Mesodermal cell (in vitro differentiated cells): ENCODE measurements at regions not wholly inside any gene's neighbourhood (a gene's known extent, or its start where the extent isn't known, plus 50 kb on each side); places are given as distances from the start of the nearest gene placed in this dataset.

Experiments
- H3K27ac ChIP-seq: 2 replicates; pipeline ENCODE4 v1.7.0; 2013; ENCODE audit warnings: mild to moderate bottlenecking, low read depth, low read length, moderate library complexity; ENCODE audit not compliant: severe bottlenecking
- H3K36me3 ChIP-seq: 2 replicates; pipeline ENCODE4 v1.7.1; 2013; ENCODE audit warnings: mild to moderate bottlenecking, low read length, moderate library complexity; ENCODE audit not compliant: control insufficient read depth, insufficient read depth
- H3K4me1 ChIP-seq: one replicate; pipeline ENCODE4 v1.7.1; 2013; ENCODE audit warnings: mild to moderate bottlenecking, low read length; ENCODE audit not compliant: insufficient read depth, control insufficient read depth, poor library complexity, severe bottlenecking
- H3K4me3 ChIP-seq: 2 replicates; pipeline ENCODE4 v1.7.0; 2013; ENCODE audit warnings: low read length, control low read depth, mild to moderate bottlenecking; ENCODE audit not compliant: insufficient read depth, poor library complexity, severe bottlenecking; ENCODE audit errors: extremely low read depth
- H3K9me3 ChIP-seq: 2 replicates; pipeline ENCODE4 v1.7.1; 2013; ENCODE audit warnings: mild to moderate bottlenecking, low read length, moderate library complexity; ENCODE audit not compliant: control insufficient read depth
- WGBS, 2 experiments: methylation state at CpG; one replicate each; pipeline ENCODE4 v1.1.5; 2013; ENCODE audit warnings: missing lambda C conversion rate in 2 of 2; ENCODE audit not compliant: insufficient coverage in 2 of 2; 5-methylcytosine and 5-hydroxymethylcytosine counted together

GRCh38 chr9:134251296-134252069 lies 74.8 kb upstream of the RXRA start:
- Histone ChIP-seq H3K27ac (no peak overlapping the region), H3K36me3 (no peaks in the 10 kb centered on the region), H3K4me3 (no peak overlapping the region), H3K4me1 (no peaks in the 10 kb centered on the region), H3K9me3 (peaks cover 12% of the 10 kb centered on the region)
- 89 to 94% methylated on average over 23 to 26 of the region's 33 CpGs for WGBS, 2 experiments

GRCh38 chr9:134252084-134252830 lies 74.0 kb upstream of the RXRA start:
- no peak overlapping the region for H3K4me3 ChIP-seq
- no peaks in the 10 kb centered on the region for H3K4me1 ChIP-seq
- WGBS, 2 experiments, result 91 to 94% methylated on average over 22 to 23 of the region's 23 CpGs

GRCh38 chr9:134253606-134254205 lies 72.5 kb upstream of the RXRA start:
- Histone ChIP-seq H3K4me3 (no peak overlapping the region), H3K27ac (no peak overlapping the region), H3K9me3 (no peaks in the 10 kb centered on the region), H3K4me1 (no peaks in the 10 kb centered on the region), H3K36me3 (no peaks in the 10 kb centered on the region)
- 70 to 72% methylated on average over 4 of the region's 4 CpGs for WGBS, 2 experiments

More at GRCh38 chr9:134252084-134252830, 74.0 kb upstream of the RXRA start:
- Histone ChIP-seq H3K36me3 (no peaks in the 10 kb centered on the region), H3K9me3 (peaks cover 11% of the 10 kb centered on the region), H3K27ac (no peak overlapping the region)

- Histone ChIP-seq H3K36me3 (no peaks in the 10 kb centered on the region), H3K4me1 (no peaks in the 10 kb centered on the region), H3K9me3 (no peaks in the 10 kb centered on the region), H3K4me3 (no peak overlapping the region), H3K27ac (no peak overlapping the region)
- 89 to 94% methylated on average over 6 to 10 of the region's 10 CpGs for WGBS, 2 experiments
Observed at GRCh38 chr9:134258332-134258731, 67.9 kb upstream of the RXRA start.

GRCh38 chr9:134258828-134259546 lies 67.3 kb upstream of the RXRA start:
- WGBS, 2 experiments, result 94 to 96% methylated on average over 7 to 8 of the region's 11 CpGs
- H3K4me1 ChIP-seq, result no peaks in the 10 kb centered on the region
- H3K4me3 ChIP-seq, result no peak overlapping the region
- no peak overlapping the region for H3K27ac ChIP-seq
- H3K9me3 ChIP-seq, result no peaks in the 10 kb centered on the region
- H3K36me3 ChIP-seq, result no peaks in the 10 kb centered on the region

GRCh38 chr9:134259708-134260107 lies 66.5 kb upstream of the RXRA start:
- WGBS, 2 experiments, result 93 to 95% methylated on average over 11 to 14 of the region's 14 CpGs
- Histone ChIP-seq H3K4me3 (no peak overlapping the region), H3K27ac (no peak overlapping the region), H3K4me1 (no peaks in the 10 kb centered on the region), H3K36me3 (no peaks in the 10 kb centered on the region), H3K9me3 (no peaks in the 10 kb centered on the region)

GRCh38 chr9:134260801-134261200 lies 65.5 kb upstream of the RXRA start:
- no peak overlapping the region for H3K4me3 ChIP-seq
- H3K27ac ChIP-seq, result no peak overlapping the region
- H3K4me1 ChIP-seq, result no peaks in the 10 kb centered on the region
- 86 to 89% methylated on average over 12 to 17 of the region's 18 CpGs for WGBS, 2 experiments
- no peaks in the 10 kb centered on the region for H3K36me3 ChIP-seq
- H3K9me3 ChIP-seq, result no peaks in the 10 kb centered on the region

GRCh38 chr9:134262035-134262434 lies 64.2 kb upstream of the RXRA start:
- H3K36me3 ChIP-seq, result no peaks in the 10 kb centered on the region
- no peaks in the 10 kb centered on the region for H3K4me1 ChIP-seq
- 88 to 90% methylated on average over 9 of the region's 10 CpGs for WGBS, 2 experiments
- H3K9me3 ChIP-seq, result no peaks in the 10 kb centered on the region
- no peak overlapping the region for H3K27ac ChIP-seq
- no peak overlapping the region for H3K4me3 ChIP-seq

- H3K36me3 ChIP-seq, result no peaks in the 10 kb centered on the region
- no peaks in the 10 kb centered on the region for H3K4me1 ChIP-seq
- WGBS, 2 experiments, result 72 to 87% methylated on average over 4 to 9 of the region's 11 CpGs
- H3K9me3 ChIP-seq, result no peaks in the 10 kb centered on the region
- no peak overlapping the region for H3K4me3 ChIP-seq
- no peak overlapping the region for H3K27ac ChIP-seq
Observed at GRCh38 chr9:134263596-134263995, 62.7 kb upstream of the RXRA start.

GRCh38 chr9:134264169-134264568 lies 62.1 kb upstream of the RXRA start:
- 92 to 95% methylated on average over 8 to 9 of the region's 11 CpGs for WGBS, 2 experiments
- no peaks in the 10 kb centered on the region for H3K9me3 ChIP-seq

More at GRCh38 chr9:134264169-134264568, 62.1 kb upstream of the RXRA start:
- no peak overlapping the region for H3K27ac ChIP-seq
- no peak overlapping the region for H3K4me3 ChIP-seq
- H3K4me1 ChIP-seq, result no peaks in the 10 kb centered on the region
- no peaks in the 10 kb centered on the region for H3K36me3 ChIP-seq
